ENCODE measurements at regions not wholly inside any gene's neighbourhood (a gene's known extent, or its start where the extent isn't known, plus 50 kb on each side); places are given as distances from the start of the nearest gene placed in this dataset.

DNA sequence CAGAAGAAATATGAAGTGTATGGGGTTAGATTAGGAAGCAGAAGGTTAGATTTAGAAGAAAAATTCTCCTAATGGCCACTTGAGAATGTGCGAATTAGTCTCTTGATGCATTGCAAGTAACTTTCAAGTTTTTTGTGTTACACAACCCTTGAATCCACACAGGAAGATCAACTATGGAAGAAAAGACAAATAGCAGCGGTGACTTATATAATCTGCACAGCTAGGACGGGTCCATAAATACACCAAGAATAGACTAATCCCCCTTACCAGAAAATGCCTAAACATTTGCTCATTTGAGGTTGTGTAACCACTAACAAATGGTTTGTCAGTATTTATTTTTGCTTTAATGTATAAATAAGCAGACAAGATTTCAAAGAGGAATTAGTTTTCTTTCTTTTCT lies 182.6 kb downstream of the TGFB2 start:
- 100% methylated on average over 3 of the region's 3 CpGs for WGBS
- no peaks in the 10 kb centered on the region for H3K27me3 ChIP-seq (ENCODE audit: insufficient read depth, low read length)
- no peak overlapping the region for H3K27ac ChIP-seq (ENCODE audit: low read depth, low read length)

DNA sequence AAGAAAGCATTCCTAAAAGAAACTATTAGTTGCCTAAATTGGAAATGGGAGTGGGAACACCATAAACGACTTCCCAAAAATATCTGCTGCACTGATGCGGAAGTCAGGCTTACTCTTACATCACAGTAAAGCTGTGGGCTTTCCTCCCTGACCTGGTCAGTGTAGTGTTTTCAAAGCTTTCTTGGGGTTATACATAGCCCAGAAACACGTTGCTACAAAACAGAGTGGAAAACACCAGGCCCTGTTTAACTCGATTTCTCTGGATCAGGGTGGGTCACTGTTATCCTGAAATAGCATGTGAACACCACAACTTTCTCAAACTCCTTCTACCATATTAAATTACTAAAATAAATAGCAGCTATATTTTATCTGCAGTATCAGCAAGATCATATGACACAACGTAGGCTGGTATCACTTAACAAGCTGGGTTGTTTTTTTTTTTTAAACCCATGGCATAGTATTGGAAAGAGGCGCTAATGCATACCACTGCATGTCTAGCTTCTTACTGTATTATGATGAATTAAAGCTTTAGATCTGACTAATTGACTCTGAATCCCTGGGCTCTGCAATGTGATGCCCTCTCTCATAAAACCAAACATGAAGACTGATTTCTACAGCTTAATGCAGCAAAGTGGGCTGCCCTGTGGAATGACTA lies 184.6 kb downstream of the TGFB2 start:
- Histone ChIP-seq H3K4me1 (ENCODE audit: insufficient read depth, low read length) (peaks cover 1% of the 10 kb centered on the region; the same call in 1 of the 2 replicates), H3K27me3 (ENCODE audit: insufficient read depth, low read length) (no peaks in the 10 kb centered on the region), H3K9me3 (ENCODE audit: insufficient read depth, low read depth, low read length) (no peaks in the 10 kb centered on the region), H3K4me3 (ENCODE audit: low read length) (no peak overlapping the region), H3K36me3 (ENCODE audit: insufficient read depth, low read length) (no peaks in the 10 kb centered on the region), H3K9ac (ENCODE audit: low read depth, low read length) (no peak overlapping the region), H3K27ac (ENCODE audit: low read depth, low read length) (no peak overlapping the region)
- 88% methylated on average over 6 of the region's 6 CpGs for WGBS

More for the DNA sequence above, 182.6 kb downstream of the TGFB2 start:
- H3K4me3 ChIP-seq (ENCODE audit: low read length) = no peak overlapping the region
- no peaks in the 10 kb centered on the region for H3K36me3 ChIP-seq (ENCODE audit: insufficient read depth, low read length)
- H3K9ac ChIP-seq (ENCODE audit: low read depth, low read length) = no peak overlapping the region
- no peaks in the 10 kb centered on the region for H3K9me3 ChIP-seq (ENCODE audit: insufficient read depth, low read depth, low read length)
- peaks cover 2% of the 10 kb centered on the region; the same call in 1 of the 2 replicates for H3K4me1 ChIP-seq (ENCODE audit: insufficient read depth, low read length)

DNA sequence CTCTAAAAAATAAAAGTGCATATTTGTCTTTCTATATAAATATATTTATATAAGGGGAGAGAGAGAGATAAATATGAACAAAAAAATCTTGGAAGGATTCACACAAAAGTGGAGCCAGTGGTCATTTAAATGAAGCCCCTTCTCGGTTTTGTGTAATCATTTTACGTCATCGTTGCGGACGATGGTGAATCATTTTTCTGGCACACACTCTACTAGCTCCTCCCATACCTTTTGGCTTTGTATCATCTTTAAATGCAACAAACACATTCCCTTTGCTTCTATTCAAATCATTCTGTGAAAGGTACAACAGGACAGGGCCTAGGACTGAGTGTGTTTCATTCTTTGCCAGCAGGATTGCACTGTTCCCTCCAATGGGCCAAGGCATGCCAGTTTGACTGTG lies 186.8 kb downstream of the TGFB2 start:
- H3K36me3 ChIP-seq (ENCODE audit: insufficient read depth, low read length) = no peaks in the 10 kb centered on the region
- no peak overlapping the region for H3K4me3 ChIP-seq (ENCODE audit: low read length)
- H3K4me1 ChIP-seq (ENCODE audit: insufficient read depth, low read length) = 0 out of 2 replicates have a peak, but pooled peaks cover 2% of the 10 kb centered on the region
- H3K9ac ChIP-seq (ENCODE audit: low read depth, low read length) = no peak overlapping the region
- WGBS = 97% methylated on average over 5 of the region's 5 CpGs
- no peaks in the 10 kb centered on the region for H3K27me3 ChIP-seq (ENCODE audit: insufficient read depth, low read length)
- no peak overlapping the region for H3K27ac ChIP-seq (ENCODE audit: low read depth, low read length)
- H3K9me3 ChIP-seq (ENCODE audit: insufficient read depth, low read depth, low read length) = no peaks in the 10 kb centered on the region

DNA sequence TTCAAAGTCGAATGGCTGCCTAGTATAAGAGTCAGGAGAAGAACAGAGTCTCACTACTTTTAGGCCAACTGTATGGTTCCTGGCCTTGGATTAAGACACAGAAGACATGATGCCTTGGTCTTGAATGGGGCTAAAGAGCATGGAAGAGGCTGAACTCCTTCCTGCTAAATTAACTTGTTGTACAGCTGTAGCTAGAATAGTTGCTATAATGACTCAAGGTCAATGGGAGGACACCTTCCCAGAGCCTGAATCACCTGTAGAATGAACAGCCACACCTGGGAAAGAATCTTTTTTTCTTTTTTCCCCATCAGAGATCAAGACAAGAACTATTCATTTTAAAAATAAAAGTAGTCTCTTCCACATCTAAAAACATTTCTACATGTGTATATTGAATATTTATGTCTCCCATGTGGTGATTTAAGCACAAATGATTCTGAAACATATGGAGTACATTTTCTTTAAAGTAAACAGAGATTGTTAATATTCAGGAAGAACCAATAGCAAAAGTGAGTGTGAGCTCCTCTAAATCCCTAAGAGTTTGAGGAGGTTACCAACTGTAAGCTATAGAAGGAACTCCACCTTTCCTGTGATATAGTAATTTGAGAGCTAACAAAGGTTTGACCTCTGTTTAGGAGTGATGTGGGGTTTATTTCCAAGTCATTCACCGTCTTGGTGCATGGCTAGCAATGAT lies 191.3 kb downstream of the TGFB2 start:
- no peak overlapping the region for H3K4me3 ChIP-seq (ENCODE audit: low read length)
- H3K9ac ChIP-seq (ENCODE audit: low read depth, low read length) = no peak overlapping the region
- no peak overlapping the region for H3K27ac ChIP-seq (ENCODE audit: low read depth, low read length)
- WGBS = 93% methylated on average over 2 of the region's 2 CpGs
- no peaks in the 10 kb centered on the region for H3K9me3 ChIP-seq (ENCODE audit: insufficient read depth, low read depth, low read length)
- H3K27me3 ChIP-seq (ENCODE audit: insufficient read depth, low read length) = no peaks in the 10 kb centered on the region
- peaks cover 6% of the 10 kb centered on the region; the same call in 1 of the 2 replicates for H3K4me1 ChIP-seq (ENCODE audit: insufficient read depth, low read length)
- no peaks in the 10 kb centered on the region for H3K36me3 ChIP-seq (ENCODE audit: insufficient read depth, low read length)

DNA sequence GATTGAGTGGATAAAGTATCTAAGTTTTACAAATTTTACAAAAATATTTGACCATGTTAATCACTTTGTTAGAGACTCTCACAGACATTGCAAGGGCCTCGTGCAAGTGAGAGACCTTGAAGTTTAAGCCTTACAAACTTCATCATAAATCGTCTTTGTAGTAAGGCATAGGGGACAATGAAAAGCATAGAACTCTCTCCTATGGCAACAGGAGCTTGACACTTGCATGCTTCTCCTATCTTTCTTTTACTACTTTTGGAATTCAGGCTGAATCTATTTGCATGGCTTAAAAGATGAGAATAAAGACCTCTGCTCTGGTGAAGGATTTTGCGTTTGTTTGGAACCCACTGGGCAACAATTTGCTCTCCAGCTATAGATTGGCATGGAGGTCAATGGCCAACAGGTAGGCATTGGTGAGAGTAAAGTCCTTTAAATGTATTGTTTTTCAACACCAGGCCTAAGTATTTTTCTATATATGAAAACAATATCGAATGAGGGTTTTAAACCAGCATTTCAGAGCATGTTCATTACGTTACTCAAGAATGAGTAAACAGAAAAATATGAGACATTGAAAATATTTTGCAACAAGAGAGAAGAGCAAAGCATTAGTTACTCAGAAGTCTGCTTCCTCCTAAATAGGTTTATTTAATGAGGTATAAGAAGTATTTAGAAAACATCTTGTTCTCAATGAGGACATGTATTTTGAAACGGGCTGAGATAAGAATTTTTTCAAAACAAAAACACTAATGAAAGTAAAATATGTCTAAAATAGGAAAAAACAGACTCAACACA lies 192.2 kb downstream of the TGFB2 start:
- H3K27ac ChIP-seq (ENCODE audit: low read depth, low read length) = no peak overlapping the region
- H3K27me3 ChIP-seq (ENCODE audit: insufficient read depth, low read length) = no peaks in the 10 kb centered on the region
- WGBS = 90% methylated on average over 4 of the region's 6 CpGs
- H3K4me3 ChIP-seq (ENCODE audit: low read length) = no peak overlapping the region
- H3K9me3 ChIP-seq (ENCODE audit: insufficient read depth, low read depth, low read length) = no peaks in the 10 kb centered on the region
- H3K4me1 ChIP-seq (ENCODE audit: insufficient read depth, low read length) = peaks cover 6% of the 10 kb centered on the region; the same call in 1 of the 2 replicates
- H3K9ac ChIP-seq (ENCODE audit: low read depth, low read length) = no peak overlapping the region
- H3K36me3 ChIP-seq (ENCODE audit: insufficient read depth, low read length) = no peaks in the 10 kb centered on the region

DNA sequence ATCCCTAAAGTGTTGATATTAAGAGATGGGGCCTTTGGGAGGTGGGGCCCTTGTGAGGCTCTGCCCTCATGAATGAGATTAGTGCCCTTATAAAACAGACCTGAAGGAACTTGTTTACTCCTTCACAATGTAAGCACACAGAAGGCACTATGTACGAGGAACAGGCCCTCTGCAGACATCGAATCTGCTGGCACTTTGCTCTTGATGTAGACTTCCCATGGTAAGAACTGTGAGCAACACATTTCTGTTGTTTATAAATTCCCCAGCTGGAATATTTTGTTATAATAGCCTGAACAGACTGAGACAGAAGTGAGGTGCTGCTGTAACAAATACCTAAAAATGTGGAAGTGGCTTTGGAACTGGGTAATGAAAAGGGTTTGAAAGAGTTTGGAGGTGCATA lies 193.2 kb downstream of the TGFB2 start:
- Histone ChIP-seq H3K9ac (ENCODE audit: low read depth, low read length) (no peak overlapping the region), H3K27me3 (ENCODE audit: insufficient read depth, low read length) (no peaks in the 10 kb centered on the region), H3K36me3 (ENCODE audit: insufficient read depth, low read length) (no peaks in the 10 kb centered on the region), H3K9me3 (ENCODE audit: insufficient read depth, low read depth, low read length) (no peaks in the 10 kb centered on the region), H3K4me3 (ENCODE audit: low read length) (no peak overlapping the region), H3K27ac (ENCODE audit: low read depth, low read length) (no peak overlapping the region), H3K4me1 (ENCODE audit: insufficient read depth, low read length) (peaks cover 6% of the 10 kb centered on the region; the same call in 1 of the 2 replicates)
- WGBS = 94% methylated on average over 2 of the region's 2 CpGs

DNA sequence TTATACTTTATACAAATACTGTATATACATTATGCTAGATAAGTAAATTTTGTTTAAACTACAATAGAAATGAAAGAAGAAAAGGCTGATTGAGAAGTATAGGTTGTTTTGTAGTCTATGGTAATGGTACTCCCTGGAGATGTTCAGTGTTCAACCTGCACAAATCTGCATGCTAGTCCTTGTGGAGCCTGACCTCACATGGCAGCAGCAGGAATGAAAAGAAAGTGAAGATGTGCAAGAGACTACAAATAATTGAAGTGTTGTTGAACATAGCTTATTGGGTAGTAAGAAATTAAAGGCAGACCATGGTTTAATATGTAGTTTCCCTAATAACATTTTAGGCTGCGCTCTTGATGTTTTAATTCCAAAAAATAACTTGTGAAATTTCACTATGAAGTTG lies 201.2 kb downstream of the TGFB2 start:
- H3K27me3 ChIP-seq (ENCODE audit: insufficient read depth, low read length) = no peaks in the 10 kb centered on the region
- no peaks in the 10 kb centered on the region for H3K9me3 ChIP-seq (ENCODE audit: insufficient read depth, low read depth, low read length)
- no peak overlapping the region for H3K9ac ChIP-seq (ENCODE audit: low read depth, low read length)
- no peak overlapping the region for H3K27ac ChIP-seq (ENCODE audit: low read depth, low read length)
- WGBS = no CpG with 5 or more reads among the region's 1 CpG
- H3K4me1 ChIP-seq (ENCODE audit: insufficient read depth, low read length) = no peaks in the 10 kb centered on the region
- H3K4me3 ChIP-seq (ENCODE audit: low read length) = no peak overlapping the region
- no peaks in the 10 kb centered on the region for H3K36me3 ChIP-seq (ENCODE audit: insufficient read depth, low read length)

DNA sequence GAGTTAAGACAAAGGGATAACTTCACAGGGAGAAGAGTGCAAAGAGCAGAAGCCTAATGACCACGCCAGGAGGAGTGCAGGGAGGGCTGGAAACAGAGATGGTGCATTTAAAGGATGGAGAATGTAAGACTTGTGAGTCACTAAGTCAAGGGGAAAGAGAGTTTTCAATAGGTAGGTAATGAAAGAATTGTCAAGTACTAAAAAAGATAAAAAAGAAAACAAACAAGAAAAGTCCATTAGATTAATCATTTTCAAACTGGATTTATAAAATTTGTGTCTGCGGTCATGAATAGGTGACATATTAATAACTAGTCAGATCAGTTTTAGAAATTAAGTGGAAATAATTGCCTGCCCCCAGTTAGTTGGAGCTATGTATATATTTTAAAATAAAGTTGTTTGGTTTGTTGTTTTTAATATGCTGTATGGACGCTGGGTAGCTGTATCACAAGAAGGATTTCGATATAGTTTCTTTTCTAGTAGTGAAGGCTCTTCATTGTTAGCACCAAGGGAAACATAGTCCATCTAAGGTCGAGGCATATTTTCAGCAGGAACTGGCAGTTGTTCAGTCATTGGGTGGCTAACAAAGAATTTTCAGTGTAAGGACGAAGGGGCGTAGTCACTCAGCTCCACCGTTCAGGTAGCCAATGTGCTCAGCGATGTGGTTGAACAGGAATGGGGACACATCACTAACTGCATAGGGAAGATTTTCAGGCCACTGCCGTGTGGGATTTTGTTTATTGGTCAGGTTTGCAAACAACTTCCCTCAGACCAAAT lies 203.0 kb downstream of the TGFB2 start:
- H3K27me3 ChIP-seq (ENCODE audit: insufficient read depth, low read length) = no peaks in the 10 kb centered on the region
- no peak overlapping the region for H3K9ac ChIP-seq (ENCODE audit: low read depth, low read length)
- WGBS = 90% methylated on average over 9 of the region's 10 CpGs
- no peak overlapping the region for H3K27ac ChIP-seq (ENCODE audit: low read depth, low read length)
- H3K4me1 ChIP-seq (ENCODE audit: insufficient read depth, low read length) = no peaks in the 10 kb centered on the region
- no peak overlapping the region for H3K4me3 ChIP-seq (ENCODE audit: low read length)
- no peaks in the 10 kb centered on the region for H3K9me3 ChIP-seq (ENCODE audit: insufficient read depth, low read depth, low read length)
- no peaks in the 10 kb centered on the region for H3K36me3 ChIP-seq (ENCODE audit: insufficient read depth, low read length)

DNA sequence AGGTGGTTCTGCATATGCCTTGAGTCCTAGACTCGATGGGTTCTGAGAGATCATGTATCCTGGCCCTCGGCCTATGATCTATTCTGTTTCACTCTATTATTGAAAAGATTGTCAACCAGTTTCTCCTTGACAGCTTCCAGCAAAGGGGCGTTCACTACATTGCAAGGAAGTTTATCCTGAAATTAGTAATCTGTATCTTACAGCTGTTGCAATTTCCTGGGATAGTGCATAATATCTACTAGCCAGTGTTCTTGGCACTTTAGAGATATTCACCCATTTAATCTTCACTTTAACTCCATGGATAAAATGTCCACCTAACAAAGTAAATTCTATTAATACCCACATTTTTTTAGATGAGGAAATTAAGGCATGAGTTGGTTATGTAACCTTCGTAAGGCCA lies 203.6 kb downstream of the TGFB2 start:
- no peak overlapping the region for H3K4me3 ChIP-seq (ENCODE audit: low read length)
- WGBS = 85% methylated on average over 4 of the region's 4 CpGs
- no peaks in the 10 kb centered on the region for H3K9me3 ChIP-seq (ENCODE audit: insufficient read depth, low read depth, low read length)
- H3K4me1 ChIP-seq (ENCODE audit: insufficient read depth, low read length) = no peaks in the 10 kb centered on the region
- no peaks in the 10 kb centered on the region for H3K36me3 ChIP-seq (ENCODE audit: insufficient read depth, low read length)
- H3K27ac ChIP-seq (ENCODE audit: low read depth, low read length) = no peak overlapping the region
- no peak overlapping the region for H3K9ac ChIP-seq (ENCODE audit: low read depth, low read length)
- no peaks in the 10 kb centered on the region for H3K27me3 ChIP-seq (ENCODE audit: insufficient read depth, low read length)

DNA sequence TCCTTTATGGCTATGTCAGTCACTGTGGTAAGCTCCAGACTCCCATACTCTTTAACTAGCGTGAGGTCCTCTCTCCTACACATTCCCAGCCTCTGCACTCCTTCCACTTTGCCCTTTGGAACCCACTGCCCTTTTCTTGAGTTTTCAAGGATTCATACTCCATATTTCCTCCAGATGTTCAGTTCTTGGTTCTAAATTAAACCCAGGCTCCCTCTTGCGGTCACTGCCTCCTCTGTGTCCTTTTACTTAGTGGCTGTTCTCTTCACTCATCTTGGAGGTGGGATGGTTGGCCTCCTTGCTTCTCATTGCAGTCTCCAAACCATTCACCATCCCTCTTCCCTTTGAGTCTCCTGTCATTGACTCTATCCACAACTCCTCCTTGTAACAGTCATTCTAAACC lies 208.1 kb downstream of the TGFB2 start:
- Histone ChIP-seq H3K4me3 (ENCODE audit: low read length) (no peak overlapping the region), H3K36me3 (ENCODE audit: insufficient read depth, low read length) (no peaks in the 10 kb centered on the region), H3K4me1 (ENCODE audit: insufficient read depth, low read length) (peaks cover 2% of the 10 kb centered on the region; the same call in 1 of the 2 replicates), H3K9ac (ENCODE audit: low read depth, low read length) (no peak overlapping the region), H3K27ac (ENCODE audit: low read depth, low read length) (no peak overlapping the region), H3K27me3 (ENCODE audit: insufficient read depth, low read length) (no peaks in the 10 kb centered on the region), H3K9me3 (ENCODE audit: insufficient read depth, low read depth, low read length) (no peaks in the 10 kb centered on the region)
- WGBS = 97% methylated on average over 2 of the region's 2 CpGs

All from HUES64 (cell line).